Ovary (tissue), 3 donors: ENCODE measurements at regions not wholly inside any gene's neighbourhood (a gene's known extent, or its start where the extent isn't known, plus 50 kb on each side); places are given as distances from the start of the nearest gene placed in this dataset.

Experiments
- CTCF ChIP-seq, 3 donors: fragments of 450-650 bp in 2 of 3; fragments of 200-600 bp in 1 of 3; IDR thresholded peaks; one replicate each; pipeline versions ENCODE4 v1.5.1 to v1.8.0; 2016 to 2022; ENCODE audit warnings: antibody characterized with exemption in 3 of 3, mild to moderate bottlenecking in 1 of 3
- EP300 ChIP-seq: sonication (generic); formaldehyde crosslinking; IDR thresholded peaks from one replicate; pipeline ENCODE4 v1.6.1; 2017; ENCODE audit warnings: antibody characterized with exemption
- donor health status: DM: no; HTN: no; CAD: no.

- no peak for TF ChIP-seq CTCF (IDR thresholded peaks at IDR 0.05)
- TF ChIP-seq EP300, result no peak
Measured at GRCh38 chr20:11030351-11030750, 356.6 kb upstream of the JAG1 start.
